Stimulated activated CD4-positive, alpha-beta T cell treated with anti-CD3 and anti-CD28 coated beads, Interleukin-1b, Interleukin-23, amount 100 ng/mL, for 24 hours (primary cell): ENCODE measurements at regions not wholly inside any gene's neighbourhood (a gene's known extent, or its start where the extent isn't known, plus 50 kb on each side); places are given as distances from the start of the nearest gene placed in this dataset.

Experiments
- DNase-seq, 4 experiments: peaks; one replicate each; pipeline ENCODE4 v3.0.0-alpha.2; 2020; ENCODE audit warnings: low read depth in 4 of 4, low spot score in 1 of 4

DNA sequence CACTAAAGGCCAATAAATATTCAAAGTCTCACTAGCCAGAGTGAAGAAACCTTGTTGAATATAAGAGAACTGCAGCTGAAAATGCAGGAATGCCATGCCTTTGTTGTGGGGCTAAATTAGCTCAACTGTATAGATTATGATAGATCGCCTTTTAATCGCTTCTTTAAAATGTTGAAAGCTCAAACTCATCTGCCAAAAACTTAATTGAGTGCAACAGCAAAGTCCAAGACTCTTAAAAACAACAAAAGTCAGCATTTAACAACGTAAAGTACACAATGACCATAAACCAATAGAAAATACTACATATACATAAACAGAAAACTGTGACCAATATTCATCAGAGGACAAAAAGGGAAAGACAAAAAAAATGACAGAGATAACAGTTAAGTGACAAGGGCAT lies 585.0 kb upstream of the CDH6 start:
- DNase-seq: no peak

DNA sequence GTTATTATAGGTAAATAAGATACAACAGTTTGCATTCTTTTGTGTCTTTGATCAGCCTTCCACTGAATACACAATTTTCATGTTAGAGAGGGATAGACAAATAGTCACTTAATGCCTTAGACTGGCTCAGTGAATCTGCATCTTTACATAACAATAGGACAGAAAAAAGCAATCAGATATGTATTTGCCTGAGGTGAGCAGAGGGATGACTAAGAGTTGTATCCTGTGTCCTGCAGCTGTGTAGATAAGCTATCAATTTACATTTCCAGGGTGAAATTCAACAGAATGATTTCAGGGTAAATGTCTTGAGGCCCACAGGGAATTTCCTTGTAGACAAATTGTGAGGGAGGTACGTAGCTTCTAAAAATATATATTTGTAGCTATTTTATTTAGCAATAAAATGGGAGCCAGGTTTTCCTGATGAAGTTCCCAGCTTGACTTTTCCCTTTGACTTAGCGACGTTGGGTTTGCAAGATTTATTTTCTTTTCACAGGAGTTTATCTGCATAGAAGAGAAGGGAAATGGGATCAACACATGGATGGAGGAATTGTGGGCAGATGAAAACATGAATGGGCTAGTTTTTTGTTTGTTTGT lies 586.1 kb upstream of the CDH6 start:
- DNase-seq: no peak

DNA sequence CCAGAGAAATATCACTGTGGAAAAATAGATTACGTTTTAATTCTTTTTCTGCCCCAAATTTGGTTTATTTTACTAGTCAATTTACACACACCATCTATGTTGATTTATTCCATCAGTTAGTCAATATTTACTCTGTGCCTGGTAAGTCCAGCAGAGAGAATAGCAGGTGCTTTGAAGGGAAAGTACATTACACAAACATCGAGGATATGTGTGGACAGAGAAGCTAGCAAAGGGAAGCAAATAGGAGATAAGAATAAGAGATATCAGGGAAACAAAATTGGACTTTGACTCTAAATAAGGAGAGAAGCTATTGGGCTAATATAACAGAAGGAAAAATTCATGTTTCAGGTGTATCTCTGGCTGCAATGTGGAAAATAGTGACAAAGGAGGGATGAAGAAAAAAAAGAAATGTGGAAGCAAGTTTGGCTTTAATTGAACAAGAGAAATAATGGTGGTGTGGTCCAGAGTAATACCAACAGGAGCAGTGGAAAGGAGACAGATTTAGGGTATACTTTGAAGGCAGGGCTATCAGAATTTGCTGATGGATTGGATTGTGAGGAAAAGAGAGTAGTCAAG lies 587.7 kb upstream of the CDH6 start:
- DNase-seq: no peak

DNA sequence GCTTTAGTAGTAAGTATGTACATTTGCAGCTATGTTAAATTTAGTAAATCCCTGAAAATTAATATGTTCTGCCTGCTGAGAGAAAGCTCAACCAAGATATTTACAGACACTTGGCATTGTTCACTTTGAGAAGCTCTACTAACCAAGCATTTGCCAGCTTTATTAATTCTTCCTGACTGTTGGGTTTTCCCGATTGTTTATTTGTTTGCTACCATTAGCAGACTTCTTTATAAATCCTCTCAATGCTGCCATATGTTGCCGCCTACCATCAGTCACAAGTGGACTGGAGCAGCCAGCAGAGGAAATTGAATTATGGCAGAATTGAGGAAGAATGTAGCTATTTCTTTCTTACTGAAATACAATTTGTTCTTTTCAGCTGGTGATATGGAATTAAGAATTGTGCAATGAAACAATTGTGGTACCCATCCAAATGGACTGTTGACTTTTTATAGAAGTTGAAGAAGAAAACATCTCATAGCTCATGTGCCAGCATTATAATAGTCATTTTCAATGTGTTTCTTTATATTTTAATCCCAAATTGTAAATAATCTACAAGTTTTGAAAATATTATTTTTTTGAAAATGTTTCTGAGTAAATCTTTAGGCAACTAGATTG lies 588.7 kb upstream of the CDH6 start:
- no peak for DNase-seq

DNA sequence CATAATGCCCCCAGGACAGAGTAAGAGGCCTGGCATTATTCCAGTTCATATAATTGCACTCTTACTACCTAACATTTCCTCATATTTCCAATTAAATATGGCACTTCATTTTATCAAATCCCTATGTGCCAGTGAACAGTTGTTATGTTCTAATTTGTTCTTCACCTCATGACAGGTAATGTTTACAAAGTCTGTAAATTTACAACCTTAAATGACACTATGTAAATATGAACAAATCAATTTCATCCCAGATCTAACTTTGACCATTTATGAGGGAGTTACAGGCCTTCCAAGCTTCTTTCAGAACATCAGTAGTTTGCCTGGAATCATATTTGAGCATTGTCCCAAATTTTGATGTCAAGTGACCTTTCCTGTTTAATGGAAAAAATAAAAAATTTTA lies 592.6 kb upstream of the CDH6 start:
- no peak for DNase-seq

DNA sequence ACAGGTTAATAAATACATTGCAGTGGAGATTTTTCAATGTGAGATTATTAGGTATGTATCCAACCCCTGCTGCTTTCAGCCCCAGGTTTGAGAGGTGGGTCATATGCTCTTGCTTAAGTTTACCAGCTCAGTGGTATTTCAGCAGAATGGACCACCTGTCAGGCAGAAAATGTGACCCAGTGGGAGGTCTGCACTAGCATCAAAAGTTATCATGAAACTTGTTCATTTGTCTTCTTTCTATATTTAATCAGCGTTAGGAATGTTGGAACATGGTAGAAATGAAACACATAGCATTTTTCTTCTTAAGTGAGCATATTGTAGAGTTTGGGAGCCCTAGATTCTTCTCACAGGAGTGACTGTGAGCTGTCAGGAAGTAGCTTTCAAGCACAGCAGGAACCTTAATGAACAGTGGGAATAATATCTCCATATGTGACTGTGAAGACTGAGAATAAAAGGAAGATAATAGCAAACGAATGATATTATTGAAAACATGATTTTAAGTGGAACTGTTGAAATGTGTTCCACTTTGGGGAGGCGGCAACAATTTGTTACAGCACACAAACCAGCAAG lies 596.9 kb upstream of the CDH6 start:
- no peak for DNase-seq

DNA sequence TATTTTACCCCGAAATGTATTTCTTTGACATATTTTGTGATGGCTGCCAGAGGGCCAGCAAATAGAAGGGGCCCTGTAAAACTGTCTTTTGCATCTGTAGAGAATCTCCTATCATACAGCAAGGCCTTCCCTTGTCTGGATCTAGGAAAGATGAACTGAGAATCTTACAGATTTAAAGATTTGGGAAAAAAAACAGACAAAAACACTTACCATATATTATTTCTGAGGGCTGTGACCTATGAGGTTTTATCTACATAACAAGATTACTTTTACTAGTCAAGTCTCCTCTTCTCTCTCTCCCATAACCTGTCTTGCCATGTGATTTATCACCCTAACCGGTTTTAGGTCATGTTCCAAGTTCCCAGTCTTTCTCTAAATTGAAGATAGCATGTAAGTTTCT lies 599.2 kb upstream of the CDH6 start:
- no peak for DNase-seq

DNA sequence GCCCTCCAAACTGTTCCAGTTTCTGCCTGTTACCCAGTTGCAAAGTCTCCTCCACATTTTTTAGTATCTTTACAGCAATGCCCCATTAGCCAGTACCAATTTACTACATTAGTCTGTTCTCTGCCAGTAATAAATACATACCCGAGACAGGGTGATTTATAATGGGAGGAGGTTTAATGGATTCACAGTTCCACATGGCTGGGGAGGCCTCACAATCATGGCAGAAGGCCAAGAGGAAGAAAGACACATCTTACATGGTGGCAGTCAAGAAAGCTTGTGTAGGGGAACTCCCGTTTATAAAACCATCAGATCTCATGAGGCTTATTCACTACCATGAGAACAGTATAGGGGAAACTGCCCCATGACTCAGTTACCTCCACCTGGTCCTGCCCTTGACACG lies 600.7 kb upstream of the CDH6 start:
- DNase-seq: no peak

DNA sequence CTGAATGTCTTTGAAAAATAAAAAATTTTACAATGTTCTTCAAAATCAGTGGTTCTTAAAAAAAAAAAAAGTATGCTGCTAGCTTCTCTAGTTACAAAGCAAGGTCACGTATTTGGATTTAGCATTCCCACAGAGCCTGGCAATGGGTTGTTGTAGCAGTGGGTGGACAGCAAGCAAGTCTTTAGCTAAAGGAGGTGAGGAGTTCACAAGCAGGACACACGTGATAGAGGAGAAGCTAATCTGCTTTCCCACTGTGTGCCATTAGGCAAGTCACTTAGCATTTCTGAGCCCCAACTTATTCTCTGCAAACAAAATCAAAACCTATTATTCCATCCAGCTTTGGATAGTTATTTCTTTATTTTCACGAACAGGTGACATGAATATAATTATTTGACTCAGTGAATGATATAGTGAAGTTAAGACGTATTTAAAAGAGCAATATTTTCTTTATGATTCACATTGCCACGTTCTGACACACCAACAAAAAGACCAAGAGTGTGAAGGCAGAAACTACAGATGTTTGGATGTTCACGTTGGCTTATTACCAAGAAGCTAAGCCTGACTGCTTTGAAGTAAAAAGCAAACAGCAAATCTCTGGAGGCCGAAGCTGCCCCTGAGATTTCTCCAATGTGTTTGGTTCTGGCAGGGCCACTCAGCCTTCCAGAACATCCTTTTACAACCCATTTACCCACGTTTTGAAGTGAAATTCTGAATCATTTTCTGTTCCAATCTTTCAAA lies 612.1 kb upstream of the CDH6 start:
- DNase-seq: no peak

DNA sequence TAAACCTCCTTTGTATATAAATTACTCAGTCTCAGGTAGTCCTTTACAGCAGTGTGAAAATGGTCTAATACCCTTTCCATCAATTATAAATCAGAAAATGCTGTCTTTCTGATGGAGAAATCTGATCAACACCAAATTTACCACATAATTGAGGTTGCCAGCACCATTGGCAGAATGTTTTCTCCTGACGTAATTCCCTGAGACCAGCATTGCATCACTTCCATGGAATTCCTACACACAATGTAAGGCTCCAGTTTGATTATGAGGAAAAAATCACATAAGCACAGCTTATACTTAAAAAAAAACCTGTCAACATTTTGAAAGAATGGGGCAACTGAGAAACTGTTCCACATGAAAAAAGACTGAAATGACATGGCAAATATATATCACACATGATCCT lies 618.7 kb upstream of the CDH6 start:
- DNase-seq: no peak

DNA sequence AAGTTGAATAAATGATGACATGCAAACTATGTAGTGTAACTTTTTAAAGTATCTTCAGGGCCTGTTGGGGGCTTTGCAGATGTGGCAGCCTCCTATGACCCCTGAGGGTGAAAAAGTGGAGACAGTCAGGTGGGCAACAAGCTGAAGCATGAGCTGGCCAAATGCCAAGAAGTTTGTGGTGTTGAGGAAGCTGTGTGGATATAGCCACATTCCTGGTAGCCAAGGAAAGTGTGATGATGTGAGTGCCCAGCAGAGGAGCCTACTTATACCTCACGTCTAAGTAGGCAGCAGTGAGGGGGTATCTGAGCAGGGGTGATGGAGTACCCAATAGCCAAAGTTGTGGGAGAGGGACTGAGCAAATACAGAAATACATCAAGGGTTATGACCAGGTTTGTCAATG lies 621.2 kb upstream of the CDH6 start:
- DNase-seq: no peak

DNA sequence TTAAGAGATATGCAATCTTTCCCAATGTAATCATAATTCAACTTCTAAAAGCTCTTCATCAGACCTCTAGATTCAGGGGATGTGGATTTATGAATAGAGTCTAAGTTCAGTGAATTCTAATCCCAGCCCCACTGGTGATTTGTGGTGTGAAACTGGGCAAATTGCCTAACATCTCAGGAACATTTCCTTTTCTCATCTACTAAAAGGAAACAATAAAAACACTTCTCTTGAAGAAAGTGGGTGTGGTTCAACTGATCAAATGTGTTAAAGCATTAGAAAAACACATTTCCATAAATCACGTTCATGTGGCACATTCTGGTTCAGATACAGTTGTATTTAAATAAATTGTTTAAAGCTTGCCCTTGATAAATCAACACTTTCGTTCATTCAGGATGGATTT lies 631.7 kb upstream of the CDH6 start:
- no peak for DNase-seq

DNA sequence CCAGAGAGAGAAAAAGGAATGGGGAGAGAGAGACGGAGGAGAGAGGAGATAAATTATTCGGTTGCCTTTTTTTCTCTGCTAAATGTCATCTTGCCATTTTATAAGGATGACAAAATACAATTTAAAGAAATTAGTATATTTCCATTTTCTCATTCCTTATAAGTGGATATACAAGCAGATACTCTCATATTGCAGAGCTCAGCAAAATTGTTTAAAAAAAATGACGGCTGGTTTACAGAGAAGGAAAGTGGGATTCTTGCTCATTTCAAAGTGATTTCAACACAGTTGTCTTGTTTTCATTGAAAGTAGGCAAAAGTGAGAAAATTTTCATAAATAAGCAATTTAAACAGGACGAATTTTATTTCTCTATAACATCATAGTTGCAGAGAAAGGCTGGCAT lies 641.9 kb upstream of the CDH6 start:
- DNase-seq: no peak

DNA sequence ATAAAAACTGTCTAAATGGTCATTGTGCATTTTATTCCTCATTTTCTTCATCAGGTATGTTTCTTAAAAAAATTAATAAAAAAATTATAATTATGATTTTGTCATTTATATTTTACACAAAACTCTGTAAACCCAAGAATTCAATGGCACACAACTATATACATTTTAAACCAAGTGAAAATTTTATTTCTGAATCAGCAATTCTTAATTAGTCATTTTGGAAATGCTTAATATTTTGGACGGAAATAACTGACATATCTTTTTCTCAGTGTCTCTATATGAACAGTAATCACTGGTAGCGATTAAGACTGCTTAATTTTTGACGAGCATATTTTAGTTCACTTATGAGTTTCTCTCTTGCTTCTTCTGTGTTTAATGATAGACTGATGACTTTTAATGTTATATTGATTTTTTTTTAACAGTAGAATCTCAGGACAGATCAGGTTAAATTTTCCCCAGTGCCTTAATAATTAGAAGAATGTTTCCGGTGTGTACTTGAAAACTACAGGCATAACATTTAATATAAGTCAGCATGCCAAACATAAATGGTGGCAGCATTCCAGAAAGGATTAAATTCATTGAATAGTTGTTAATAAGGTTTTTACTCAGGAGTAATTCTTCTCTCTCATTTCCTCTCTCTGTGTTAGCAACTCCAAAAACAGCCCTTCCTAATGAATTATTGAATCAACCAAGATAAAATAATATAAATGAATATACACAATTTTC lies 644.7 kb upstream of the CDH6 start:
- no peak for DNase-seq

DNA sequence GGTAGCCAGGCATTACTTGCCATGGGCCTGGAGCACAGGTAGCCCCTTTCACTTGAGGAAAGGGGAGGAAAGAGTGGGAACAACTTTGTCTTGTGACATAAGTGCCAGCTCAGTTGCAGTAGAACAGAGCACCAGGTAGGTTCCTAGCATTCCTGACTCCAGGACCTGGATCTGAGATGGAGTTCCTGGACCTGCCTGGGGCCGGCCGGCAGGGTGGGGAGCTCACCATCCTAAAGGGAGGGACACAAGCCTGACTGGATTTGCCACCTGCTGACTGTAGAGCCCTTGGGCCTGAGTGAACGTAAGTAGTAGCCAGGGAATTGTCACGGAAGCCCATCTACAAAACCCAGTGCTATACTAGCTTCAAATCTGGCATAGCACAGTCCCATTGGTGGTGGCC lies 653.3 kb upstream of the CDH6 start:
- DNase-seq: no peak

DNA sequence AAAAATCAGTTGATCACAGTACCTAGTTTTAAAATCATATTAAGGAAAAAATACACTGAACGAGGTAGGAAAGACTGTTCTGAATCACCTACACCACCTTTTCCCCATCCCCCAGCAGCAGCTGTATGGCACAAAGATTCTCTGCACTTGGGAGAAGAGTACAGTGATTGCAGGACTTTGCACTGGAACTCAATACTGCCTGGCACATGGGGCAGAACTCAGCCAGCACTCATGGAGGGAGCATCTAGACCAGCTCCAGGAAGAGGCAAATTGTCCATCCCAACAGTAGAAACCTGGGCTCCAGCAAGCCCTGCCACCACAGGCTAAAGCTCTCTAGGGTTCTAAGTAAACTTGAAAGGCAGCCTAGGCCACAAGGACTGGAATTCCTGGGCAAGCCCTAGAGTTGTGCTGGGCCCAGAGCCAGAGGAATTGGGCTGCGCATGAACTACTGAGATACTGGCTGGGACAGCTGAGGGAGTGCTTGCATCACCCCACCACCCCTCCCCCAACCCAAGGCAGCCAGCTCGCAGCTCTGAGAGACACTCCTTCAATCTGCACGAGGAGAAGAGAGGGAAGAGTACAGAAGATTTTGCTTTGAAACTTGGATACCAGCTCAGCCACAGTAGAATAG lies 654.4 kb upstream of the CDH6 start:
- DNase-seq: no peak

DNA sequence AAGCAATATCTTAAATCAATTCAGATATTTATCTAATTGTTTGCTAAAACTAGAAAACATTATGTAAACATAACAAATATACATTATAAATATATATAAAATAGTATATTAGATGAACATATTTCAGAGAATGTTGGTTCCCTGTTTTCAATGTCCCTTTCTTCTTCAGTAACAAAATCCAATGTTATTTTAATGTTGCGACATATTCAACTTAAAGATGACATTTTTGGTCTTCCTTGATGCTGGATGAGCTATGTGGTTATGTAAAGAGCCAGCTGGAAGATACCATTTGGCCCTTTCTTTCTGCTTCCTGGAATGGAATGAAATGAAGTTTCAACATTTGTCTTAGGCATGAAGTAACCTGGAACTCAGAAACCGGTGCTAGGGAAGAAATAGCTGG lies 668.1 kb upstream of the CDH6 start:
- no peak for DNase-seq

DNA sequence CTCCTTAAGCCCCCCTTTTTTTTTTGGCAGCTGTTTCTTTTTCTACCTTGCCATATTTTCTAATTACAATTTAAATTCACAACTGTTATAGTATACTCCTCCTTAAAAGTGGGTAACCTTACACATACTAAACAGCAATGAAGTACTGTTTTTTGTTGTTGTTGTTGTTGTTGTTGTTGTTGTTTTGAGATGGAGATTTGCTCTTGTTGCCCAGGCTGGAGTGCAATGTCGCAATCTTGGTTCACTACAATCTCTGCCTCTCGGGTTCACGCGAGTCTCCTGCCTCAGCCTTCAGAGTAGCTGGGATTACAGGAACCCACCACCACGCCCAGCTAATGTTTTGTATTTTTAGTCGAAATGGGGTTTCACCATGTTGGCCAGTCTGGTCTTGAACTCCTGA lies 669.1 kb upstream of the CDH6 start:
- DNase-seq: no peak

DNA sequence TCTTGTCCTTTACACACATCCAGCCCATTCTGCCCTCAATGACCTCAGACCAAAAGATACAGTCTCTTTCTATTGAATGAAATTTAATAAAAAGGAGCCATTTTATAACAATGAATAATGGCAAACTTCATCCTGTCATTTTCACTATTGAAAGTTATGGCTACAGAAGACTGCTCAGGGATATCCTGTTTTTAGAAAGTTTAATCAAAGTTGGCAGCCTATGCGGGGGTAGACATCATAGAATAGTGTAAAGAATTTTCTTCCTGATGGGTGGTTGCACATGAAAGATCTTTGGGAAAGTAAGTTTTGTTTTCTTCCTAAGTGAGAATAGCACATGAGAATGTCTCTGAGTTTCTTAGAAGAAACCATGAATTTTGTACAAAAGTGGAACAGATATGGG lies 670.4 kb upstream of the CDH6 start:
- DNase-seq: no peak

DNA sequence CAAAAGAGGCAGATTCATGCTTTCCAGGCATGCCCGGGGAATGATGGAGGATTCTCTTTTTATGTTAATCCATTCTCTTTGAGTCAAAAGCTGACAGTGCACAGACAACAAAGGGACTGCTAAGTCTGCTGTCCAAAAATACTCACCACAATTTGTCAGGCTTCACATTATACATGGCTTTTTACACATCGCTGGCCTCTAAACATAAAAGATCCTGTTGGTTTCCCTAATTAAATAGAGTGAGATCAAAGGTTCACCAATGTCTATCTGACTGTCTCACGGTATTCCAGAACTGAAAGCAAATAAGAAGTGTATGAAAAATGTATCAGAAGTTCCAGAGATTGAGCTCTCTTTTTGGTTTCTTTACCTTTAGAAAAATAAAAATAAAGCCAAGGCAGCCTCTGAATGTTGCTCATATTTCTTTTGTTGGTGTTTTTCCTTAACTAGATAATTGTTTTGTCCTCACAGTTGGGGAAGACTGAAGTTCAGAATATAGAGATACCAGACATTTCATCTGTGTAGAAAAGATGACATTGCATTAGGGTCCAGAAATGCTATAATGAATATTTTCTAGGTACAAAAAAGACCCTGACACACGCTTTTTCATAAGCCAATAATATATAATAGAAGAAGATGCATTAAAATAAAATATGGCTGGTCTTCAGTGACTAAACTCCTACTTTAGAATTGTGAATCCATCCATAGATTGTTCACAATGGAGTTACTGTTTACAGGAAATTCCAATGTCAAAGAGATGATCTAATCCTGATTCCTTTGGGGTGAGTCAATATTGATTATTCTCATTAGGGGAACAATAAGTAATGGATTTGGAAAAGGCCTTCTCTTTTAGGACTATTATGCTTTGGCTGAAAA lies 688.2 kb upstream of the CDH6 start:
- DNase-seq: no peak
